Activated B cell treated with CpG ODN at 0.5 μM for 24 hours (primary cell): ENCODE measurements at regions not wholly inside any gene's neighbourhood (a gene's known extent, or its start where the extent isn't known, plus 50 kb on each side); places are given as distances from the start of the nearest gene placed in this dataset.

Source experiments
- ATAC-seq: fragments of 200-7000 bp; cut with Tn5 transposase; one replicate; pipeline ENCODE4 v1.10.0; 2021; ENCODE audit warnings: low read depth, mild to moderate bottlenecking, moderate library complexity
- CTCF ChIA-PET: fragments of 350-600 bp; sonication (Branson Sonifier 250); formaldehyde crosslinking; loops from one replicate; lab custom pipeline; 2021; ENCODE audit warnings: antibody characterized with exemption; lab: Charles Lee
- POLR2A ChIA-PET: fragments of 350-600 bp; sonication (Branson Sonifier 250); formaldehyde crosslinking; loops from one replicate; lab custom pipeline; 2021; ENCODE audit warnings: antibody characterized with exemption; lab: Charles Lee
- DNase-seq: peaks from one replicate; pipeline ENCODE4 v3.0.0; 2022
- H3K27ac Mint-ChIP-seq: one replicate; pipeline ENCODE4 v1.8.0; 2020; ENCODE audit warnings: mixed read lengths
- H3K27me3 Mint-ChIP-seq: one replicate; pipeline ENCODE4 v1.8.0; 2021; ENCODE audit warnings: mixed read lengths
- H3K36me3 Mint-ChIP-seq: one replicate; pipeline ENCODE4 v1.8.0; 2021; ENCODE audit warnings: low read depth, mixed read lengths
- H3K4me1 Mint-ChIP-seq: one replicate; pipeline ENCODE4 v1.8.0; 2021; ENCODE audit warnings: mixed read lengths
- H3K4me3 Mint-ChIP-seq: one replicate; pipeline ENCODE4 v1.8.0; 2020; ENCODE audit warnings: mild to moderate bottlenecking, mixed read lengths
- H3K9me3 Mint-ChIP-seq: one replicate; pipeline ENCODE4 v1.8.0; 2020; ENCODE audit warnings: mixed read lengths
- CTCF ChIP-seq: fragments of 200-600 bp; IDR thresholded peaks from one replicate; pipeline ENCODE4 v1.8.0; 2022; ENCODE audit warnings: antibody characterized with exemption, mild to moderate bottlenecking
- intact Hi-C: fragments of 100-400 bp; cut with micrococcal nuclease; formaldehyde crosslinking; loops from one replicate; pipeline ENCODE4 v1.15.1; 2024

- TF ChIP-seq CTCF: no peak
- ATAC-seq (no peak), DNase-seq (no peak)
- CTCF ChIA-PET: no interaction called here
- no peak overlapping the region for H3K27ac Mint-ChIP-seq
- POLR2A ChIA-PET: no interaction called here
- H3K27me3 Mint-ChIP-seq: no peaks in the 10 kb centered on the region
- no peak overlapping the region for H3K4me3 Mint-ChIP-seq
- intact Hi-C loops: no loop called here
- peaks cover 2% of the 10 kb centered on the region for H3K9me3 Mint-ChIP-seq
- H3K4me1 Mint-ChIP-seq: no peaks in the 10 kb centered on the region
- no peaks in the 10 kb centered on the region for H3K36me3 Mint-ChIP-seq
These were observed 460.8 kb upstream of the SALL3 start for GRCh38 chr18:78518805-78519204.

- intact Hi-C loops: no loop called here
- Mint-ChIP-seq H3K9me3 (peaks cover 2% of the 10 kb centered on the region), H3K27ac (no peak overlapping the region), H3K36me3 (no peaks in the 10 kb centered on the region), H3K4me1 (no peaks in the 10 kb centered on the region), H3K4me3 (no peak overlapping the region), H3K27me3 (no peaks in the 10 kb centered on the region)
- no peak for DNase-seq
- ATAC-seq: no peak
- TF ChIP-seq CTCF: no peak
- POLR2A ChIA-PET: no interaction called here
- CTCF ChIA-PET: no interaction called here
These were observed 460.1 kb upstream of the SALL3 start for GRCh38 chr18:78519394-78520062.

GRCh38 chr18:78521136-78521535 is 458.5 kb upstream of the SALL3 start:
- H3K27me3 Mint-ChIP-seq: no peaks in the 10 kb centered on the region
- H3K27ac Mint-ChIP-seq: no peak overlapping the region
- no peaks in the 10 kb centered on the region for H3K4me1 Mint-ChIP-seq
- H3K9me3 Mint-ChIP-seq: peaks cover 2% of the 10 kb centered on the region
- no peaks in the 10 kb centered on the region for H3K36me3 Mint-ChIP-seq
- intact Hi-C loops: no loop called here
- no peak for TF ChIP-seq CTCF
- H3K4me3 Mint-ChIP-seq: no peak overlapping the region
- ChIA-PET POLR2A (no interaction called here), CTCF (no interaction called here)
- no peak for ATAC-seq
- DNase-seq: no peak

GRCh38 chr18:78521744-78522143 is 457.9 kb upstream of the SALL3 start:
- peaks cover 2% of the 10 kb centered on the region for H3K9me3 Mint-ChIP-seq
- TF ChIP-seq CTCF: no peak
- H3K4me1 Mint-ChIP-seq: no peaks in the 10 kb centered on the region
- ChIA-PET CTCF (no interaction called here), POLR2A (no interaction called here)
- H3K27ac Mint-ChIP-seq: no peak overlapping the region
- DNase-seq: no peak
- H3K36me3 Mint-ChIP-seq: no peaks in the 10 kb centered on the region
- H3K27me3 Mint-ChIP-seq: no peaks in the 10 kb centered on the region
- H3K4me3 Mint-ChIP-seq: no peak overlapping the region
- intact Hi-C loops: no loop called here
- ATAC-seq: no peak

GRCh38 chr18:78522507-78522906 is 457.1 kb upstream of the SALL3 start:
- no peaks in the 10 kb centered on the region for H3K4me1 Mint-ChIP-seq
- H3K27me3 Mint-ChIP-seq: no peaks in the 10 kb centered on the region
- no peak for TF ChIP-seq CTCF
- H3K36me3 Mint-ChIP-seq: no peaks in the 10 kb centered on the region
- intact Hi-C loops: no loop called here
- ChIA-PET POLR2A (no interaction called here), CTCF (no interaction called here)
- H3K4me3 Mint-ChIP-seq: no peak overlapping the region
- H3K9me3 Mint-ChIP-seq: peaks cover 2% of the 10 kb centered on the region
- no peak for ATAC-seq
- H3K27ac Mint-ChIP-seq: no peak overlapping the region
- DNase-seq: no peak
